LoVo (cell line): ENCODE measurements at regions not wholly inside any gene's neighbourhood (a gene's known extent, or its start where the extent isn't known, plus 50 kb on each side); places are given as distances from the start of the nearest gene placed in this dataset.
"Not testable (repeated sequence)": the region's sequence is repeated elsewhere in the genome, so short reads cannot be mapped to it uniquely, and the experiment has no call there.

Experiments used
- DNase-seq: peaks from one replicate; pipeline ENCODE4 v3.0.0-alpha.2; 2016; ENCODE audit warnings: low spot score

DNA sequence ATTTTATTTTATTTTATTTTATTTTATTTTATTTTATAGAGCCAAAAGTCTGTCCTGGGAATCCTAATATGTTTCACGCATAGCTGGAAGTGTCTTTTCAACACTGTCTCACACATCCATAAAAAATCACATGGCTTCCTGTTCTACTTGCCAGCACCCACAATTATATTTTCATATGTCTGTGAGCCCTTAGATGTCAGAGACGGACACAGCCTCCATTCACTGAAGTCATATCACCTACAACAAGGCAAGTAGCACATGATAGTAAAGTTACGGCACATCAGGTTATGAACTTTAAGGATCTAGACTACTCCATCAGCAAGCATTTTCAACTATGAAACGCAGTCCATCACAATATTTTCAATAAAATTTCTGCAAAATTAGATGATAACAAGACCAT is 168.4 kb downstream of the ZIC4 start:
- DNase-seq = no peak

DNA sequence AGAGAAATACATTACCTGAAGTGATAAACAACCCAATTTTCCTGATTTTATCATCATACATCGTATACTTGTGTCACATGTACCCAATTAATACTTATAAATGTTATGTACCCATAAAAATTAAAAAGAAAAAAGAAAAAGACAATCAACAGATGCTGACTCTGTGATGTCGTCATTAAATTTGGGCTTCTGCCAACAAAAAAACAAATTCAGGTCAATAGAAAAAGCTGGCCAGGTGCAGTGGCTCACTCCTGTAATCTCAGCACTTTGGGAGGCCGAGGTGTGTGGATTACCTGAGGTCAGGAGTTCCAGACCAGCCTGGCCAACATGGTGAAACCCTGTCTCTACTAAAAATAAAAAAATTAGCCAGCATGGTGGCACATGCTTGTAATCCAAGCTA is 174.4 kb downstream of the ZIC4 start:
- not testable (repeated sequence) for DNase-seq

DNA sequence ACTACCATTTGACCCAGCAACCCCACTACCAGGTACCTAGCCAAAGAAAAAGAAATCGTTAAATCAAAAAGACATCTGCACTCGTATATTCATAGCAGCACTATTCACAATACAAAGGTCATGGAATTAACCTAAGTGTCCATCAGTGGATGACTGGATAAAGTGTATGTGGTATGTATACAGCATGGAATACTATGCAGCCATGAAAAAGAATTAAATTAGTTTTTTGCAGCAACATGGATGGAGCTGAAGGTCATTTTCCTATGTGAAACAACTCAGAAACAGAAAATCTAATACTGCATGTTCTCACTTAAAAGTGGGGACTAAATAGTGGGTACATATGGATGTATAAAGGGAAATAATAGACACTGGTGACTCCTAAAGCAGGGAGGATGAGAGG is 175.2 kb downstream of the ZIC4 start:
- no peak for DNase-seq

DNA sequence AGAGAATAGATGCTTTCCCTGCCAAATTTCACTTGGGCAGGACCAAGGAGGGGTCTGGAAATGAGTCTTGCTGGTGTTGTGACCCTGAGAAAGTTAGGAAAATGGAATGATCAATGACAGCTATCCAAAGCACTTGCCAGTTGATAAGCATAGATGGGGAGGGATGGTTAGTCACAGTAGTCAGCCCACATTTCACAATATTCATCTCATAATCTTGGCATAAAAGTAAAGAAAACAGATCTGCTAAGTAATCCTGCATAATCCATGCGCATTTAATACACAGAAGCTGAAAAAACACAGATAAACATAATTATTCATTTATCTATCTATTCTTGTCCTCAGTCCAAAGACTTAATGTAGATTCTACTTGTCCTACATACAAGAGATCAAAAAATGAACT is 184.1 kb downstream of the ZIC4 start:
- DNase-seq = no peak

DNA sequence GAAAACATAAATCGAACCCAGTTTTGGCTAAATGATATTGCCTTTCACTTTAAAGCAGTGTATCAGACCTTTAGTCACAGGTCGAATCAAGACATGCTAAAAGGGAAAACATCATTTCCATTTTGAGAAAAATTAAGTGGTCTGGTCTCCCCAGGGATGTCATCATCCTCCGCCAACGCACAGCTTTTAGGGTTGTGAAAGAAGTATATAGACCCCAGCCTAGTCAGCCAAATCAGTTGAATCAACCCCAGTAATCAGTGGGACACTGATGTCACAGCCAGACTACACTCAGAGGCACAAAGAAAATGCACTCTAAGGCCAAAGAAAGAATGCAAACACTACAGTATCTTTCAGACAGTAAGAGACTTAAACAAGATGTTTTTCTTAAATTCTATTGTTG is 187.4 kb downstream of the ZIC4 start:
- no peak for DNase-seq

DNA sequence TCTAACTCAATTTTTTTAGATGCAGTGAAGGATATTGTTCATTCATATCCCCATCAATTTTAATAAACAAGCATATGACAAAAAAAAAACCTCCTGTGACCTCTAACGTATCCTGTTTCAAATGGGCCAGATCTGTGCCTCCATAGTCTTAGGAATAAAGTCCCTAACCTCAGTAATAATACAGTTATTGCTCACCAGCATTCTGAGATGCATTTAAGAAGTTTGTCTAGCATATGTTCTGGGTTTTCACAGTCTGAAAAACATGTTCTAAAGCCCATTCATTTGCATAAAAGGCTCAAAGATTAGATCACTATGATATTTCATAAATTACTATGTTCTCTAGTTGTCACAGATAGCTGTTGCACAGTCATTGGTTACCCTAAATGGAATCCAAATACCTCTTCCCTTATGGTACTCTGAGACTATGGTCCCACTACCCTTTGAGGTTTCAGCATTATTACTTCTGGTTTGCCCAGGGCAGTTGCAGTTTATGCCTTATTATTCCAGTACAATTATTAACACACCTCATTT is 190.1 kb downstream of the ZIC4 start:
- no peak for DNase-seq

DNA sequence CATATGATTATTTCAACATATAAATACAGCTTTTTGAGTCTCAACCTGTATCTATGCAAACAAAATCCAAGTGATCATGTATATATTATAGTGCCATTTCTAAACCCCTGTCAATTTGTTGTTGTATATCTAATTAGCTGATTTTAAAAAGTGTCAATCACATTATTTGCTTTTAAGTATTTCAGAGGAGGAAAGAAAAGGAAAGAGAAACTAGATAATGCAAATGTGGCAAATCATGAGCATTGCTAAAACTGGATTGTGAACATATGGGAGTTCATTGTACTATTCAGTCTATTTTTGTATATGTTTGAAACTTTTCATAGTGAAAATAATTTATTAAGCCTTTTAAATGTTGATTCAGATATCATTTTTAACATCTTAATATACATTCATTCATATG is 190.7 kb downstream of the ZIC4 start:
- DNase-seq = no peak

DNA sequence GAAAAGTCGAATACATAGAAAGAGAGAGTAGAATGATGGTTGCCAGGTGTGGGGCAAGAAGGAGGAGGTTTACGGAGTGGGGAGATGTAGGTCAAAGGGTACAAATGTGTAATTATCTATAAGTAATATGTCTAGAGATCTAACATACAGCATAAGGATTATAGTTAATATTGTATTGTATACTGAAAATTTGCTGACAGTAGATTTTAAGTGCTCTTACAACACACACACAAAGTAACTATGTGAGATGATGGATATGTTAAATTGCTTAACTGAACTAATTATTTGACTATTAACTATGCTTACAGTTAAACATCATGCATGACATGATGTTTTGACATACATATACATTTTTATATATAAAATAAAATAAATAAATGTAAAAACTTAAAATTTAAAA is 192.7 kb downstream of the ZIC4 start:
- no peak for DNase-seq

DNA sequence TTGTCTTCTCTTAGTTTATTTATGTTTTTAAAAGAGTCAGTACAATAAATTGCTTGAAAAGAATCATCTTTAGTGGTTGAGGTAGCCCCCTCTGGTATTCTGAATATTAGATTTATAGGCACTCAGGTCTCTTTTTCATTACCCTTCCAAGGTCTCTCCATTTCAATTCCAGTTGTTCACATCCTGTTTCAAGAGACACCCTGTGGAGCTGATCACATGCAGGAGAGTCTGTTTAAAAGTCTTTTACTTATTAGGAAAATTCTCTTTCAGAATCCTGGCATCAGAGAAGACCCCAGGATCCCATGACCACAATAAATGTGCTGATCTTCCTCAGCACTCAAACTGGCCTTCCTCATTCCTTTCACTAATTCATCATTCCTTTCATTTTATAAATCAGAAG is 195.7 kb downstream of the ZIC4 start:
- no peak for DNase-seq

DNA sequence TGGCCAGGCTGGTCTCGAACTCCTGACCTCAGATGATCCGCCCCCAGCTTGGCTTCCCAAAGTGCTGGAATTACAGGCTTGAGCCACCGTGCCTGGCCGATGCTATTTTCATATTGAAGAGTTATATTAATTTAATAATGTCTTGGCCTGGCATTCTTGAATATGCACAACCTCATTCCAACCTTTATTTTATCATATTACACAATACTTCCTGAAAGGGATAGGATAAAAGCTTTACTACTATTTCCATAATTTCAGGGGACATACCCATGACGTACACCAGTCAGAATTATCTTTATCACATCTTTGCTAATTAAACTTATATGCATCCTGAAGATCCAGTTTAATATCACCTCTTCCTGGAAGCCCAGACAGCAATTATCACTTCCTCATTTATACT is 205.3 kb downstream of the ZIC4 start:
- DNase-seq = no peak

DNA sequence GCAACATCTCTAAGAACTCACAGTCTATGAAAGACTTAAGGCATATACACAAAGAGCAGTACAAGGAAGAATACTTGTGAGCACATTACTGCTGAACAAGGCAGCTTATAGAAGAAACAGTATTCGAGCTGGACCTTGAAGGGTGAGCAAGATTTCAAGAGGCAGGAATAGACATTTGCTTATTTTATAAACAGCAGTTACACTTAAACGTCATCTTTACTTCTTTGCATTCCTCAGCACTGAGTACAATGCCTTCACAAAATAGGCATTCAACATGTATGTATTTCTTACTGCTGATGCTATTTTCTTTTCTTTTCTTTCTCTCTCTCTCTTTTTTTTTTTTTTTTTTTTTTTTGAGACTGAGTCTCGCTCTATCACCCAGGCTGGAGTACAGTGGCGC is 205.8 kb downstream of the ZIC4 start:
- DNase-seq = no peak

DNA sequence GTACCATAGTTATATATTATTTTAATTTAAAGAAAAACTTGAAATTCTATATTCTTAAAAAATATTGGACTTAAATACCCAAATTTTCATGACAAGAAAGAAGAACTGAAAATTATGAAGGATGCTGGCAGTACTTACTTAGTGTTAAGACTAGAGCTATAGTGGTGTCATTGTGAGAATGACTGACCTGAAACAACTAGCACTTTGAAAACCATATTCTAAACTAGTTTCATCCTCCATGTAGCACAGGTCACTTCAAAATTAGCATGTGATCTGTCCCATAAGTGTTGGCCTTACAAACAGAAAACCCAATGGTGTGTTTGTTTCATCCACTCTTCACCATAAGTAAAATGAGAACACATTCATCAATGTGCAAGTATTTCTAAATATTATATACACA is 208.6 kb downstream of the ZIC4 start:
- DNase-seq = no peak

DNA sequence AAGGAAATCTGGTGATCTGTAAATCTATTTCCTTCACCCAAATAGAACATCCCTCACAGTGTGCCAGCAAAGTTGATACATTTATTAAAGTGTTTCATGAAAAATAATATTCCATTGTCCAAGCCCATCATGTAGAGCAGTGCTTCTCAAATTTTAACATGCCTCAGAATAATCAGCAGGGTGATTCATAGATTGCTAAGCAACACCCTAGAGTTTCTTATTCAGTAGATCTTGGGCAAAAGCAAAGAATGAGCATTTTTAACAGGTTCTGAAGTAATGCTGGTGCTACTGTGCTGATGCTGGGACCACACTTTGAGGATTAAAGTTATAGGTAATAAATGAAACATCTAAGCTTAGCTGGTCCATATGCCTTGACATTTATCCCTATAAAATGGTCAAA is 210.5 kb downstream of the ZIC4 start:
- DNase-seq = no peak

DNA sequence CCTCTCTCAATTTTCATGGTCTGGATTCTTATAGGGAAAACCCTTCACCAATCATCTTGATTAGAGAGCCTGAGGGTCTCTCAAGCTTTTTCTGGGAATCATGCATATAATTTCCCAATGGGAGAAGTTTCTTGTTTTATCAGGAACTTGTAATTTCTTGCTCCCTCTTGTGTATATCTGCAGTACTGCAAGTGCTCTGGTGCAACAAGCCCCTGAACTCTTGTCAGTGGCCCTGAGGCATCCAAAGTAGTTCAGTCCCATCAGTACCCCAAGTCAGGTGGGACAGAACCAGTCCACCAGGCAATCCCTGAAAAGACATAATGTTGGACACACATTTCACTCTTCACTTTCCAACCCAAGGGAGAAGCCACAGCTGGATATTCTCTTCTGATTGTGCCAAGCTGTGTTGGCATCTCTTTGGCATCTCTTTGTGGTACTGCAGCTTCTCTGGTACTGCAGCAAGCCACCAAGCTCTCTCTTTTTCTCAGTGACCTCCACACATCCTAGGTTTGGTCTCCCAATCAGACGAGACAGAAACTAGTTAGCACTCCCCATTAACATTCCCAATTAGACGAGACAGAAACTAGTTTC is 214.5 kb downstream of the ZIC4 start:
- peak; percentile 45 for DNase-seq

DNA sequence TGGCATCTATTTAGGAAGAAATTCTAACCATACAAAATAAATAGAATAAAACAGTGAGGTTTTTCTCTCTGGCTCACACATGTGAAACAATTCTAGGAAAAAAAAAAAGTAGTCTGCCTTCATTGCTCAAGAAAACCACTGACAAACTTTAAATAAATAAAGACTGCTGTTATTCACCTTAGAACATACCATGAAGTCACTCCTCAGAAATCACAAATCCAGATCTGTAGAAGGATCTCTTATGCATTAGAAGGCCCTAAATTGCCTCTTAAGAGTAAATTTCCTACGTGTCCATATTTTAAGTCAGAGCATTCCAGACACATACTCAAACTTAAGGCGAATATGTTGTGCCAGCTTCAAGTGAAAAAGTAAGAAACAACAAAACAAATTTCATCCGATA is 217.3 kb downstream of the ZIC4 start:
- DNase-seq = no peak

DNA sequence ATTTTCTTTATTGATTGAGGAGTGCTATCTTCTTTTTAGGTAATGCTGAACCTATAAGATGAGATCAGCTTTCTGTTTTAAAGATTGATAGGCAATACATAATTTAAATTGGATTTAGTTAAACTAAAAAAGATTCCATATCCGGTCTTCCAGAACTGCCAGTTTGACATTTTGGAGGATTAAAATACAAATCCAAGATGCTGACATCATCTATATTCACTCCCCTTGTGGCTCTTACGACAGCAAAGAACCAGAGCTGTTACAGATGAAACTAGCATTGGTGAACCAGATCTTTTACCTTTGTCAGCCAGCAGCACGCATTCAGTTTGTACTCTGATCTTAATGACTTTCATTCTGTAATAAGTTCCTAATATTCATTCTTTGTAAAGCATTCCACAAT is 218.7 kb downstream of the ZIC4 start:
- no peak for DNase-seq

DNA sequence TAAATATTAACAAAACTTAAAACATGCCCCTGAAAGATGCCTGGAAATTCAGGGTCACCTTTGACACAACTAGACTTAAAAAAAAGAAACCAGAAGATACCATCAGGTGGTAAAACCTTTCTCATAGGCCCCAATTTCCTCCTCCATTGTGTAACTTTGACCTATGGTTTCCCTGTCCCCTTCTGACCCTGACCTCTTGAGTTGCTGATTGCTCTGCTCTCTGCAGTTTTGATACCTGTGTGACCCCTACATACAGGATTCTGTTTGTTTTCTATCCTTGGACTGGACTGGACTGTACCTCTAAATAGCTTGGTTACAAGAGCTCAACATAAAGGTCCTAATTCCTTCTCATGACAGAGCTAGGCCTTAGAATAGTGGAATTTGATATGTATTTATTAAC is 220.6 kb downstream of the ZIC4 start:
- DNase-seq = no peak

DNA sequence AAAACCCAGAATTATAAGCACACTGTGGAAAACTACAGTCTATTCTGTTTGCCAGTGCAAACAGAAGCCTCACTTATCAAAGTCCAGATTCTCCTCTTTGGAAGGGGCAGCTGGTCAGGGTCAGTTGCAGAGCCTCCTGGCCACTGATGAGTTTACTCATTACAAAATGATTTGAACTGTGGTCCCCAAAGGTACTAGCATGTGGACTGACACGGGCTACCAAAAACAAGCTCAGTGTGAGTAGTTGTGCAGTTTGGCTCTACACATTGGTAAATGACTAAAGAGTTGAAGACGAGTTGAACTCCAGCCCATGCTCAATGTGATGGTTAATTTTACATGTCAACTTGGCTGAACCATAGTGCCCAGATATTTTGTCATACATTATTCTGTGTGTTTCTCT is 221.5 kb downstream of the ZIC4 start:
- DNase-seq = no peak

DNA sequence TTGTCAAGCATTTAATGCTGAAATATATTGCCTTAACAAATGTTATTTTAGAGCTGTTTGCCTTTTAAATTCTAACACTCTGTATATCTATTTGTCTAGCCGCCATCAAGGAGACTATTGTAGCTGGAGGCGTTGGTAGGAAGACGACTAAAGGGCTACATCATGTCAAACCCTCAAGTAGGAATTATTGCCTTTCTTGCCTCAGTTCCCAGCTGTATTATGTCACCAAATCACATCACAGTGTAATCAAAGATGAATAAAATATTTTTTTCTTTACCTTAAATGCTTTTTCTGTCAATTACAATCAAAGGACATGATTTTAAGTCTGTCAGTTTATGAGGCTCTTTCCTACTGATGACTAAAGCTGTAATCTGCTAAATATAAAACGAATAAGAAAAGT is 233.1 kb downstream of the ZIC4 start:
- DNase-seq = no peak

DNA sequence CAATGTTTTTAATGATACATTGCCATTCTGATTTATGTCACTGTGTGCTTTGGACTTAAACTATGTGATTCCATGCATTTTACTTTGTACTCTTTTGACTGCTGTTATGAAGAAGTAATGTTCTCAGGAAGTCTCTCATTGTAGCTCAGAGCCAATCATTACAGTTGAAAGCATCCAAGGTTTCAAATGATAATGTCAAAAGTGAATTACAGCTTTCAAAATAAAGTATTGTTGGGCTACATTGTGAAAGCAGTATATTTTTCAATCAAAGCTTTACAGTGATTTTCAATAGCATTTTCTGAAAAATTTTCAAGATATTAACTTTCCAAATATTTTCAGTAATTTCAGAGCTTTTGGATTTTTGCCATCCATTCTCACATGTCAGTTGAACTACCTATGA is 243.6 kb downstream of the ZIC4 start:
- DNase-seq = no peak

DNA sequence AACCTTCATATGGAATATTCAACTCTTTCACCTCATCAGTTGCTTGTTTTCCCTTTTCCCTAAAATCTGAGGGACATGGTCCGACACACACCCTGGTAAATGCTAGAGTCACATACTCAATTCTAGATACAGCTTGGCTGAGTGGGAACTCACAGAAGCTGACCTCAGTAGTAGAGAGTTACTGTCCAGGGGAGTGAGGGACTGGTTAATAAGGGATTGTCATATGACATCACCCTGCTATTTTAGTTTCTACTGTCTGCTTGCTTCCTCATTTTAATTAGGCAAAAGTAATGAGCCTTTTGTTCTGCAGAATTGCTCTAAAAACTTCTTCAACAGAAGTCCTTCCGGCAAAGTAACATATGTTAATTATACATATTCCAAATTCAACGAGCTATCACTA is 244.5 kb downstream of the ZIC4 start:
- no peak for DNase-seq

DNA sequence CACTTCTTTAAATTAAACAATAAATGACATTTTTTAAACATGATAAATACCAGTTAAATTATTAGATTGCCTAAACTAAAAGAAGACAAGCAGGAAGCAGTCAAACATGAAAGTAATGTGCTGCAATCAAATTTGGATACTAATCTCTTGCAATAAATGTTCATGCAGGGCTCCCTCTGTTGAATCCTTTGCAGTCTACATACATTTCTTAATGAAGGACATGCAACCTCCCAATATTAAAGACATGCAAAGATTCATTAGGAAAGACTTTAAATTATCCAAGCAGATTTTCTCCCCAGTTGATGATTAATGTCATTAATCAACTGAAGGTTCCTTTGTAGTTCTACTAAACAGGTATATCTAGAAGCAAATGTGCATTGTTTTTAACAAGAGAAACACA is 245.4 kb downstream of the ZIC4 start:
- DNase-seq = no peak

DNA sequence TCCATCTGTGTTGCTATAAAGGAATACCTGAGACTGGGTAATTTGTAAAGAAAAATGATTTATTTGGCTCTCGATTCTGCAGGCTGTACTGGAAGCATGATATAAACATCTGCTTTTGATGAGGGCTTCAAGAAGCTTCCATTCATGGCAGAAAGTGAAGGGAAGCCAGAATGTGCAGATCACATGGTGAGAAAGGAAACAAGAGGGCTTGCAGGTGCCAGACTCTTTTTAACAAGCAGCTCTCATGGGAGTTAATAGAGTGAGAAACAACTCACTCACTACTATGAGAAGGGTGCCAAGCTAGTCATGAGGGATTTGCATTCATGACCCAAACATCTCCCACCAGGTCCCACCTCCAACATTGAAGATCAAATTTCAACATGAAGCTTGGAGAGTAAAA is 247.2 kb downstream of the ZIC4 start:
- DNase-seq = no peak

DNA sequence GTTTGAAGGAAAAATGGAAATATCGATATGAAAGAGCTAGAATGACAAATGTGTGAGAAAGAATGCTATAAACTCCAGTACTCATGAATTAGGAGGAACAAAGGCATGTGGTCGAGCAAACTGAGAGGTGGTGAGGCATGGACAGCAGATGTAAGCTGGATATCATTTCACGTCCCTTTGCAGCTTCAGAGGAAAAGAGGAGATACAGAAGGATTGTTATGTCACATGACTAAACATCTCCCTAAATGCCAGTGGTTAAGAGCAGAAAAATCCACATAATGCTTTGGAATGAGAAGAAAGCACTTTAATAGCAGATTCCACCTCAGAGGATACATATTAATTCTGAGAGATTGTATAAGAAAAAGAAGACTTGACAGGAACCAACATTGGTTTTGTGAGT is 248.7 kb downstream of the ZIC4 start:
- DNase-seq = no peak

DNA sequence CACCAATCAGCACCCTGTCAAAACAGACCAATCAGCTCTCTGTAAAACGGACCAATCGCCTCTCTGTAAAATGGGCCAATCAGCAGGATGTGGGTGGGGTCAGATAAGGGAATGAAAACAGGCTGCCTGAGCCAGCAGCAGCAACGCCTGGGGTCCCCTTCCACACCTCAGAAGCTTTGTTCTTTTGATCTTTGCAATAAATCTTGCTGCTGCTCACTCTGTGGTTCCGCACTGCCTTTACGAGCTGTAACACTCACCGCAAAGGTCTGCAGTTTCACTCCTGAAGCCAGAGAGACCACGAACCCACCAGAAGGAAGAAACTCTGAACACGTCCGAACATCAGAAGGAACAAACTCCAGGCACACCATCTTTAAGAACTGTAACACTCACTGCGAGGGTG is 251.4 kb downstream of the ZIC4 start:
- not testable (repeated sequence) for DNase-seq
